AG09319 (cell line): ENCODE measurements at regions not wholly inside any gene's neighbourhood (a gene's known extent, or its start where the extent isn't known, plus 50 kb on each side); places are given as distances from the start of the nearest gene placed in this dataset.
A peak's percentile ranks its signal among the peaks of the same experiment; 100 is the strongest.

ENCODE experiments used
- DNase-seq: peaks from one replicate; pipeline ENCODE4 v3.0.0-alpha.2; 2010; ENCODE audit warnings: low read depth; ENCODE audit errors: extremely low read depth
- CTCF ChIP-seq: IDR thresholded peaks from 2 replicates; pipeline ENCODE4 v1.5.1; 2011; ENCODE audit warnings: low read depth, mild to moderate bottlenecking, inconsistent platforms, low read length, moderate library complexity

DNA sequence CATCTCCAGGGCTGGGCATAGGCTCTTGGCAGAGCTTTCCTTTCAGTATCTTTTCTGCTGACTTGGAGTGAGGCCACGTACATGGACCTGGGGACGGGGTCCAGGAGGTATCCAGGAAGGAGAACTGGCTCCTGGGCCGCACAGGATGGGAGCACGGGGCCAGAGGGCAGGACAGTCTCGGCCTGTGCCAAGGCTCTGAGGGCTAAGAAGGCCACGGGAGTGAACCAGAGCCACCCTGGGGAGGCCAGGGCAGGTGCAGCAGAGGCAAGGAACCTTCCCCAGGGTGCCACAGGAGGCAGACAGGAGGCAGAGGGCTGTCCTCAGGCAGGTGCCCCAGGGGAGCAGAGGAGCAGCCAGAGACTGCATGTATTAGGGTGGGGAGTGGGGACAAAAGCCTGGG lies 50.3 kb downstream of the PLXNA1 start:
- no peak for DNase-seq
- no peak for TF ChIP-seq CTCF

- no peak for TF ChIP-seq CTCF
- no peak for DNase-seq
Measured at GRCh38 chr3:127033786-127034185, 50.9 kb downstream of the PLXNA1 start.

DNA sequence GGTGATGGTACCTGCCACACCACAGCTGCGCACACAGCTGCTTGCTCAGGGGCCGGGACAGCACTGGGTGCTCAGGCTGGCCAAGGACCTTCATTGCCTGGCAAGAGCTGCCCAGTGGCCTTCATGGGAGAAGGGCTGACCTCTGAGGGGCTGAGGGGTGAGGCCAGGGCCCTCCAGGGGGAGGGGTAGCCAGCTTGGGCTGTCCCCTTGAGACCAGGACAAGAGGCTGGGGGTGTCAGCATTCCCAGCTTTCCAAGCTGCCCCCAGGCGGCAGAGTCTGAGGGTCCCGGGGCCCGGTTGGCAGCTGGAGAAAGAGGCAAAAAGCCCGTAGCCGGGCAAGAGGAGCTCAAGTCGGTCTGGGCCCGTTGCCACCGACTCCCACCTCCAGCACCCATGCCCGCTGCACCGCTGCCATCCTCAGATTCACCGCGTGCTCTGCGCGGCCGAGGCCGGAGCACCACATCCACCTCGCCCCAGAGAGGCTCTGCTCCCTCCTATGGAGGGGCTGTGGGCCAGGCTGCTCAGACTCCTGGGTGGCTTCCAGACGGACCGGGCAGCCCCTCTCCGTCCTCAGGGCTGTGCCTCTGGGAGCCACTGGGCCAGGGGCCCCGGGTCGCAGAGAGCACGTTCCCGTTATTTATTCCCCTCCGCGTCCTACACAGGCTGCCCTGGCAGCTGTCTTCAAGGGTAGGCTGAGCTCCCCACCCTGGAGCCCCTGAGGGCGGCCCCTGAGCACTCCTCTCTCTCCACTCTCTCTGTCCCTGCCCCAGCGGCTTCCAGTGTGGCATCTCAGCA lies 51.5 kb downstream of the PLXNA1 start:
- TF ChIP-seq CTCF = no peak
- no peak for DNase-seq

DNA sequence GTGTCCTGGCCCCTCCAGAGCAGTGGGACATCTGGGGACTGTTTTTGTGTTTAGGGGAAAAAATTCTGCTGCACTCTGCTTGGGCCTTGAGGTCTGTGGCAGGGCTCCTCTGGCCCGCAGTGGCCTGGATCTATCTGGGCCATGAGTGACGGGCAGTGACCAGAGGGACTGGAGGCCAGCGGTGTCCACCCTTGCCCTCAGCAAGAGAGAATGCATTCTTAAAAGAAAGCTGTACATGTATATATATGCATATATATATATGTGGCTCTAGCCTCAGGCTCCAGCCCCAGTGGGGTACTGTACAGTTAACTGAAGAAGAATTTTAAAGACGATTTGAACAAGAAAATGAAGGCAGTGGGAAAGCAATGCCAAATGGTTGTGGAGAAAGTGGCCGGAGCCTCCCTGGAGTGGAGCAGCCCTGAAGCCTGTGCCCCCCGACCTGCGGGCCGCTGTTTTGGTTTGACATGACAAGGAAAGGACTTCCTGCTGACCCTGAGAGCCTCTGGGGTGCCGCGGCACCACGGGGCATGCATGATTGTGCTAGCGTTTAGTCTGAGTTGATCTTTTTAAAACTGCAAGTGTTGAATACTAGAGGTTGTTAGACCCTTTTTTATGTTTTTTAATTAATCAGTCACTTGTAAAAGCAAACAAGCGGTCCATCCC lies 52.2 kb downstream of the PLXNA1 start:
- no peak for TF ChIP-seq CTCF
- no peak for DNase-seq

- no peak for TF ChIP-seq CTCF
- peak; percentile 78 for DNase-seq
Measured at GRCh38 chr3:127035677-127036076, 52.8 kb downstream of the PLXNA1 start.

GRCh38 chr3:127036209-127037020 lies 53.5 kb downstream of the PLXNA1 start:
- DNase-seq = no peak
- no peak for TF ChIP-seq CTCF

DNA sequence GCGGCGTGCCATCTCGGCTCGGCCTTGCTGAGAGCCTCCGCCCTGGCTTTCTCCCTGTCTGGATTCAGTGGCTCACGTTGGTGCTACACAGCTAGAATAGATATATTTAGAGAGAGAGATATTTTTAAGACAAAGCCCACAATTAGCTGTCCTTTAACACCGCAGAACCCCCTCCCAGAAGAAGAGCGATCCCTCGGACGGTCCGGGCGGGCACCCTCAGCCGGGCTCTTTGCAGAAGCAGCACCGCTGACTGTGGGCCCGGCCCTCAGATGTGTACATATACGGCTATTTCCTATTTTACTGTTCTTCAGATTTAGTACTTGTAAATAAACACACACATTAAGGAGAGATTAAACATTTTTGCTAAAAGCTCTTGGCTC lies 54.1 kb downstream of the PLXNA1 start:
- no peak for TF ChIP-seq CTCF
- DNase-seq = no peak
